GM12878 (cell line): ENCODE measurements at regions not wholly inside any gene's neighbourhood (a gene's known extent, or its start where the extent isn't known, plus 50 kb on each side); places are given as distances from the start of the nearest gene placed in this dataset.

ENCODE experiments used
- ATAC-seq: fragments of 200-7000 bp; cut with Tn5 transposase; 3 replicates; pipeline ENCODE4 v1.9.1; 2020; ENCODE audit warnings: mild to moderate bottlenecking, moderate library complexity
- BruUV-seq: library from RNA; stranded (reverse); fragments of 400-500 nt; replicated peaks from 2 replicates; lab custom pipeline; 2021; lab: Mats Ljungman, UMichigan
- CTCF ChIA-PET: fragments of 300-600 bp; sonication (Branson Sonifier 250); formaldehyde crosslinking; extraction: SDS; loops from one replicate; lab custom pipeline; 2021; ENCODE audit warnings: inconsistent platforms; lab: Yijun Ruan, JAX
- POLR2A ChIA-PET: fragments of 350-600 bp; formaldehyde crosslinking; extraction: SDS; loops from one replicate; lab custom pipeline; 2021; ENCODE audit warnings: inconsistent platforms; lab: Charles Lee
- RAD21 ChIA-PET: fragments of 300-600 bp; sonication (Branson Sonifier 250); formaldehyde crosslinking; loops from one replicate; lab custom pipeline; 2023; ENCODE audit warnings: antibody characterized with exemption; ENCODE audit not compliant: unreplicated experiment; lab: Charles Lee
- SMC1A ChIA-PET: fragments of 300-600 bp; sonication (Branson Sonifier 250); formaldehyde crosslinking; loops from one replicate; lab custom pipeline; 2023; ENCODE audit not compliant: unreplicated experiment, uncharacterized antibody; lab: Charles Lee
- DNase-seq: peaks from one replicate; pipeline ENCODE4 v3.0.0-alpha.2; 2011; ENCODE audit warnings: low read depth, low spot score
- FAIRE-seq: peaks from 3 replicates; lab custom pipeline; 2011; peaks lifted over from hg19 to GRCh38; lab: Jason Lieb, UNC
- H2AFZ ChIP-seq: 2 replicates; pipeline ENCODE4 v1.6.0; 2011; ENCODE audit warnings: low read depth, low read length, control low read depth; ENCODE audit not compliant: control insufficient read depth
- H3K27ac ChIP-seq: 2 replicates; pipeline ENCODE4 v1.5.1; 2011; ENCODE audit warnings: control low read depth; ENCODE audit not compliant: control insufficient read depth, insufficient read depth
- H3K27me3 ChIP-seq, 2 experiments: replicated peaks in 1 of 2; 2 replicates each; pipeline versions ENCODE4 v1.6.0 to v1.6.1; 2011; ENCODE audit warnings: low read length in 1 of 2; ENCODE audit not compliant: control insufficient read depth in 2 of 2, insufficient read depth in 2 of 2
- H3K36me3 ChIP-seq, 2 experiments: 2 replicates each; pipeline ENCODE4 v1.5.1; 2011; ENCODE audit warnings: low read length in 1 of 2; ENCODE audit not compliant: control insufficient read depth in 2 of 2, insufficient read depth in 2 of 2
- H3K4me1 ChIP-seq: 2 replicates; pipeline ENCODE4 v1.6.1; 2011; ENCODE audit warnings: mild to moderate bottlenecking, low read length, moderate library complexity, mixed read lengths; ENCODE audit not compliant: control insufficient read depth, insufficient read depth
- H3K4me2 ChIP-seq: 2 replicates; pipeline ENCODE4 v1.6.0; 2011; ENCODE audit warnings: control low read depth; ENCODE audit not compliant: control insufficient read depth, insufficient read depth
- H3K4me3 ChIP-seq: fragments of 200-600 bp; sonication (generic); 2 replicates; pipeline ENCODE4 v1.5.1; 2016
- H3K79me2 ChIP-seq: 2 replicates; pipeline ENCODE4 v1.6.0; 2011; ENCODE audit warnings: low read length; ENCODE audit not compliant: control insufficient read depth, insufficient read depth
- H3K9ac ChIP-seq: 2 replicates; pipeline ENCODE4 v1.8.0; 2011; ENCODE audit warnings: low read length, control low read depth, mixed read lengths; ENCODE audit not compliant: control insufficient read depth, insufficient read depth
- H3K9me3 ChIP-seq: replicated peaks from 3 replicates; pipeline ENCODE4 v1.5.1; 2011; ENCODE audit warnings: mild to moderate bottlenecking, low read length; ENCODE audit not compliant: control insufficient read depth, insufficient read depth
- H4K20me1 ChIP-seq: 2 replicates; pipeline ENCODE4 v1.6.0; 2011; ENCODE audit not compliant: control insufficient read depth, insufficient read depth
- CBX3 ChIP-seq: fragments of 200-600 bp; sonication (generic); IDR thresholded peaks from 2 replicates; pipeline ENCODE4 v1.6.1; 2016; ENCODE audit warnings: low read depth, borderline replicate concordance
- EGR1 ChIP-seq, 2 experiments: IDR thresholded peaks; 1 replicate in 1 of 2; 2 replicates in 1 of 2; pipeline ENCODE4 v1.6.1; 2011 to 2012; ENCODE audit warnings: low read depth in 2 of 2, low read length in 2 of 2, borderline replicate concordance in 1 of 2, mild to moderate bottlenecking in 1 of 2, moderate library complexity in 1 of 2
- EP300 ChIP-seq, 2 experiments: fragments of 150-350 bp in 1 of 2; IDR thresholded peaks; 2 replicates each; pipeline ENCODE4 v1.6.1; 2011 to 2012; ENCODE audit warnings: low read depth in 2 of 2, low read length in 2 of 2, borderline replicate concordance in 1 of 2, improper control_type of control experiment in 1 of 2, inconsistent platforms in 1 of 2; ENCODE audit not compliant: control insufficient read depth in 1 of 2
- ETV6 ChIP-seq, 2 experiments: fragments of 450-650 bp in 1 of 2; IDR thresholded peaks in 1 of 2; conservative IDR thresholded peaks in 1 of 2; 2 replicates each; pipeline ENCODE4 v1.6.1; 2014; ENCODE audit warnings: antibody characterized with exemption in 1 of 2, borderline replicate concordance in 1 of 2, low read depth in 1 of 2, mild to moderate bottlenecking in 1 of 2, moderate library complexity in 1 of 2
- JUND ChIP-seq: IDR thresholded peaks from 2 replicates; pipeline ENCODE4 v1.6.1; 2012; ENCODE audit warnings: low read depth, mild to moderate bottlenecking, low read length, improper control_type of control experiment, moderate library complexity
- LARP7 ChIP-seq: fragments of 450-650 bp; IDR thresholded peaks from 2 replicates; pipeline ENCODE4 v1.6.1; 2017; ENCODE audit warnings: mild to moderate bottlenecking
- MEF2B ChIP-seq: fragments of 450-650 bp; IDR thresholded peaks from 2 replicates; pipeline ENCODE4 v1.6.1; 2018; ENCODE audit warnings: mild to moderate bottlenecking, moderate library complexity; ENCODE audit not compliant: partially characterized antibody, poor library complexity, severe bottlenecking
- MTA2 ChIP-seq: fragments of 450-650 bp; IDR thresholded peaks from 2 replicates; pipeline ENCODE4 v1.6.1; 2016; ENCODE audit warnings: low read depth, mild to moderate bottlenecking, moderate library complexity
- PAX8 ChIP-seq: fragments of 450-650 bp; IDR thresholded peaks from 2 replicates; pipeline ENCODE4 v1.6.1; 2017; ENCODE audit warnings: mild to moderate bottlenecking, moderate library complexity
- POLR2AphosphoS2 ChIP-seq: IDR thresholded peaks from 2 replicates; pipeline ENCODE4 v1.6.1; 2011; ENCODE audit warnings: low read depth, mild to moderate bottlenecking, low read length, improper control_type of control experiment, moderate library complexity
- POLR2AphosphoS5 ChIP-seq: IDR thresholded peaks from 2 replicates; pipeline ENCODE4 v1.6.1; 2011; ENCODE audit warnings: mild to moderate bottlenecking, low read length, inconsistent platforms
- STAT3 ChIP-seq: IDR thresholded peaks from 2 replicates; pipeline ENCODE4 v1.6.1; 2011; ENCODE audit warnings: low read depth, low read length, improper control_type of control experiment
- ZNF207 ChIP-seq: fragments of 450-650 bp; IDR thresholded peaks from 2 replicates; pipeline ENCODE4 v1.6.1; 2014; ENCODE audit warnings: antibody characterized with exemption, mild to moderate bottlenecking, borderline replicate concordance
- ZNF622 ChIP-seq: fragments of 450-650 bp; IDR thresholded peaks from 2 replicates; pipeline ENCODE4 v1.6.1; 2017; ENCODE audit warnings: mild to moderate bottlenecking, inconsistent platforms
- ZZZ3 ChIP-seq: IDR thresholded peaks from 2 replicates; pipeline ENCODE4 v1.6.1; 2011; ENCODE audit warnings: low read depth; ENCODE audit not compliant: control insufficient read depth, insufficient read length
- WGBS: methylation state at CpG from one replicate; pipeline ENCODE4 v1.1.6; 2016; ENCODE audit warnings: low lambda C conversion rate; ENCODE audit not compliant: insufficient replicate concordance, insufficient coverage; ENCODE audit errors: missing lambda C conversion rate; 5-methylcytosine and 5-hydroxymethylcytosine counted together
- in situ Hi-C: fragments of 300-500 bp; cut with MboI; formaldehyde crosslinking; loops from 9 replicates; pipeline ENCODE4 v1.14.3; 2018; ENCODE audit warnings: mixed read lengths
- intact Hi-C: fragments of 100-400 bp; cut with micrococcal nuclease; formaldehyde crosslinking; loops from one replicate; pipeline ENCODE4 v1.14.2; 2022; ENCODE audit not compliant: unreplicated experiment
- TF ChIP-seq, protein P1 (sequence below): IDR thresholded peaks from 2 replicates; pipeline ENCODE4 v1.6.1; 2012; ENCODE audit warnings: low read depth, low read length, improper control_type of control experiment
- TF ChIP-seq, protein P2 (sequence below): fragments of 450-650 bp; IDR thresholded peaks from 2 replicates; pipeline ENCODE4 v1.6.1; 2018; ENCODE audit warnings: borderline replicate concordance, mild to moderate bottlenecking; ENCODE audit not compliant: partially characterized antibody
- TF ChIP-seq, protein P3 (sequence below): fragments of 150-350 bp; IDR thresholded peaks from 2 replicates; pipeline ENCODE4 v1.6.1; 2014; ENCODE audit warnings: mild to moderate bottlenecking, low read depth, low read length
- TF ChIP-seq, protein P4 (sequence below): IDR thresholded peaks from 2 replicates; pipeline ENCODE4 v1.6.1; 2012; ENCODE audit warnings: low read depth, low read length, improper control_type of control experiment

DNA sequence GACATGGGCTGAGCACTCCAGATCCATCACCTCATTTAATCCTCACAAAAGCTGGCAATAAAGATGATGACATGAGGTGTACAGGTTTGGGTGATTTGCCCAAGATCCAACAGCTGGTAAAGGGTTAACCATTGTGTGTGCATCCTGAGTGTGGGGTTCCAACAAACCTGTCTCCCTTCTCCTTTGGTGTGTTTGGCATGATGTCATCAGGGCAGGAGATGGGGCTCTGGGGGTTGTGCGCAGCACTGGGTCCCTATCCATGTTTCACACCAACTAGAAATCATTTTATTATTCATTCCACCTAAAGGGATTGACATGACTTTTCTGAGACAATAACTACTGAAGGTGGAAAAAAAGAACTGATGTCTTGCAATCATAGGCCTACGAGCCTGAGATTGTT, 452.5 kb downstream of the SIPA1L2 start (continued):
- TF ChIP-seq, protein P1, sequence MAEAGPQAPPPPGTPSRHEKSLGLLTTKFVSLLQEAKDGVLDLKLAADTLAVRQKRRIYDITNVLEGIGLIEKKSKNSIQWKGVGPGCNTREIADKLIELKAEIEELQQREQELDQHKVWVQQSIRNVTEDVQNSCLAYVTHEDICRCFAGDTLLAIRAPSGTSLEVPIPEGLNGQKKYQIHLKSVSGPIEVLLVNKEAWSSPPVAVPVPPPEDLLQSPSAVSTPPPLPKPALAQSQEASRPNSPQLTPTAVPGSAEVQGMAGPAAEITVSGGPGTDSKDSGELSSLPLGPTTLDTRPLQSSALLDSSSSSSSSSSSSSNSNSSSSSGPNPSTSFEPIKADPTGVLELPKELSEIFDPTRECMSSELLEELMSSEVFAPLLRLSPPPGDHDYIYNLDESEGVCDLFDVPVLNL = no peak

DNA sequence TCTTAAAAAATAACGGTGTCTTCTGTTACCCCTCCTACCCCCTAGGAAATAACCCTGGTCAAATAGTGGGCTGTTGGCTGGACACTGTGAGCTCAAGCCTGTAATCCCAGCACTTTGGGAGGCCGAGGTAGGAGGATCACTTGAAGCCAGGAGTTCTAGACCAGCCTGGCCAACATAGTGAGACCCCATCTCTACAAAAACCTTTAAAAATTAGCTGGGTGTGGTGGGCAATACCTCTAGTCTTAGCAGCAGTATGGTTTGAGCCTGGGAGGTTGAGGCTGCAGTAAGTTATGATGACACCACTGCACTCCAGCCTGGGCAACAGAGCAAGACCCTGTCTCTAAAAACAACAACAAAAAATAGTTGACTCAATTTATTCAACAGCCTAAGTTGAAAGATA, 453.7 kb downstream of the SIPA1L2 start:
- intact Hi-C loops = no loop called here
- BruUV-seq = no TSS peak
- no peak for TF ChIP-seq ZZZ3
- TF ChIP-seq, protein P2, sequence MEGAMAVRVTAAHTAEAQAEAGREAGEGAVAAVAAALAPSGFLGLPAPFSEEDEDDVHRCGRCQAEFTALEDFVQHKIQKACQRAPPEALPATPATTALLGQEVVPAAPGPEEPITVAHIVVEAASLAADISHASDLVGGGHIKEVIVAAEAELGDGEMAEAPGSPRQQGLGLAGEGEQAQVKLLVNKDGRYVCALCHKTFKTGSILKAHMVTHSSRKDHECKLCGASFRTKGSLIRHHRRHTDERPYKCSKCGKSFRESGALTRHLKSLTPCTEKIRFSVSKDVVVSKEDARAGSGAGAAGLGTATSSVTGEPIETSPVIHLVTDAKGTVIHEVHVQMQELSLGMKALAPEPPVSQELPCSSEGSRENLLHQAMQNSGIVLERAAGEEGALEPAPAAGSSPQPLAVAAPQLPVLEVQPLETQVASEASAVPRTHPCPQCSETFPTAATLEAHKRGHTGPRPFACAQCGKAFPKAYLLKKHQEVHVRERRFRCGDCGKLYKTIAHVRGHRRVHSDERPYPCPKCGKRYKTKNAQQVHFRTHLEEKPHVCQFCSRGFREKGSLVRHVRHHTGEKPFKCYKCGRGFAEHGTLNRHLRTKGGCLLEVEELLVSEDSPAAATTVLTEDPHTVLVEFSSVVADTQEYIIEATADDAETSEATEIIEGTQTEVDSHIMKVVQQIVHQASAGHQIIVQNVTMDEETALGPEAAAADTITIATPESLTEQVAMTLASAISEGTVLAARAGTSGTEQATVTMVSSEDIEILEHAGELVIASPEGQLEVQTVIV = no peak
- TF ChIP-seq POLR2AphosphoS2 = no peak
- TF ChIP-seq POLR2AphosphoS5 = no peak
- TF ChIP-seq EGR1 (IDR thresholded peaks at IDR 0.05; ENCODE audit: borderline replicate concordance in 1 of 2, low read depth in 2 of 2, low read length in 2 of 2) = no peak
- no peak for TF ChIP-seq STAT3
- TF ChIP-seq, protein P3, sequence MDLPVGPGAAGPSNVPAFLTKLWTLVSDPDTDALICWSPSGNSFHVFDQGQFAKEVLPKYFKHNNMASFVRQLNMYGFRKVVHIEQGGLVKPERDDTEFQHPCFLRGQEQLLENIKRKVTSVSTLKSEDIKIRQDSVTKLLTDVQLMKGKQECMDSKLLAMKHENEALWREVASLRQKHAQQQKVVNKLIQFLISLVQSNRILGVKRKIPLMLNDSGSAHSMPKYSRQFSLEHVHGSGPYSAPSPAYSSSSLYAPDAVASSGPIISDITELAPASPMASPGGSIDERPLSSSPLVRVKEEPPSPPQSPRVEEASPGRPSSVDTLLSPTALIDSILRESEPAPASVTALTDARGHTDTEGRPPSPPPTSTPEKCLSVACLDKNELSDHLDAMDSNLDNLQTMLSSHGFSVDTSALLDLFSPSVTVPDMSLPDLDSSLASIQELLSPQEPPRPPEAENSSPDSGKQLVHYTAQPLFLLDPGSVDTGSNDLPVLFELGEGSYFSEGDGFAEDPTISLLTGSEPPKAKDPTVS = no peak
- no peak for TF ChIP-seq CBX3
- TF ChIP-seq ZNF207 = no peak
- TF ChIP-seq MTA2 = no peak
- TF ChIP-seq MEF2B = no peak
- TF ChIP-seq, protein P4, sequence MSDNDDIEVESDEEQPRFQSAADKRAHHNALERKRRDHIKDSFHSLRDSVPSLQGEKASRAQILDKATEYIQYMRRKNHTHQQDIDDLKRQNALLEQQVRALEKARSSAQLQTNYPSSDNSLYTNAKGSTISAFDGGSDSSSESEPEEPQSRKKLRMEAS = no peak
- no peak for TF ChIP-seq JUND
- TF ChIP-seq ETV6 (conservative IDR thresholded peaks at IDR 0.05 in 1 of 2, IDR thresholded peaks at IDR 0.05 in 1 of 2; ENCODE audit: borderline replicate concordance in 1 of 2, low read depth in 1 of 2) = no peak
- no peak for TF ChIP-seq ZNF622
- no peak for TF ChIP-seq PAX8
- no peak for TF ChIP-seq EP300 (IDR thresholded peaks at IDR 0.05; ENCODE audit: borderline replicate concordance in 1 of 2, control insufficient read depth in 1 of 2, low read depth in 2 of 2, low read length in 2 of 2)
- TF ChIP-seq LARP7 = no peak

More for the DNA sequence above, 453.7 kb downstream of the SIPA1L2 start:
- ATAC-seq = no peak
- SMC1A ChIA-PET = no interaction called here
- Histone ChIP-seq H3K79me2 (no peaks in the 10 kb centered on the region), H4K20me1 (no peaks in the 10 kb centered on the region), H3K9me3 (no peaks in the 10 kb centered on the region), H2AFZ (no peak overlapping the region), H3K4me1 (no peaks in the 10 kb centered on the region), H3K36me3 (no peaks in the 10 kb centered on the region), H3K4me3 (no peak overlapping the region), H3K27me3 (no peaks in the 10 kb centered on the region), H3K4me2 (no peak overlapping the region), H3K9ac (no peak overlapping the region), H3K27ac (no peak overlapping the region)
- in situ Hi-C loops = no loop called here
- WGBS = 25% methylated on average over 2 of the region's 2 CpGs
- RAD21 ChIA-PET = no interaction called here
- CTCF ChIA-PET = no interaction called here
- POLR2A ChIA-PET = no interaction called here
- no peak for DNase-seq
- FAIRE-seq = no peak
